ENCODE measurements at regions not wholly inside any gene's neighbourhood (a gene's known extent, or its start where the extent isn't known, plus 50 kb on each side); places are given as distances from the start of the nearest gene placed in this dataset.

GRCh38 chr1:187873126-187873525, 1044.4 kb downstream of the PLA2G4A start:
- Histone ChIP-seq H3K27ac (no peak overlapping the region), H3K4me3 (no peak overlapping the region), H3K9me3 (no peaks in the 10 kb centered on the region), H3K4me2 (no peak overlapping the region), H3K4me1 (no peaks in the 10 kb centered on the region)
- DNase-seq (ENCODE audit: low read depth in 1 of 2, low spot score in 1 of 2): no peak
- no peak for FAIRE-seq
- TF ChIP-seq EHMT2 (IDR thresholded peaks at IDR 0.05; ENCODE audit: low read depth) (no peak), ZSCAN20 (CRISPR knock-in tag; IDR thresholded peaks at IDR 0.05) (no peak), MYC (IDR thresholded peaks at IDR 0.05; ENCODE audit: borderline replicate concordance, low read length) (no peak), JUN (IDR thresholded peaks at IDR 0.05) (no peak), RAD21 (conservative IDR thresholded peaks at IDR 0.05 in 1 of 2, IDR thresholded peaks at IDR 0.05 in 1 of 2) (no peak), KDM5A (IDR thresholded peaks at IDR 0.05) (no peak)
- ATAC-seq: no peak
- ChIA-PET POLR2A (no interaction called here), CTCF (no interaction called here)
- WGBS (ENCODE audit: missing lambda C conversion rate): 36% methylated on average over 2 of the region's 2 CpGs

GRCh38 chr1:187876775-187877174, 1048.0 kb downstream of the PLA2G4A start:
- Histone ChIP-seq H3K4me2 (no peak overlapping the region), H3K4me3 (no peak overlapping the region), H3K9me3 (no peaks in the 10 kb centered on the region), H3K27ac (no peak overlapping the region), H3K4me1 (no peaks in the 10 kb centered on the region)
- 42% methylated on average over 2 of the region's 2 CpGs for WGBS (ENCODE audit: missing lambda C conversion rate)
- ChIA-PET CTCF (no interaction called here), POLR2A (no interaction called here)
- TF ChIP-seq EHF (CRISPR knock-in tag; IDR thresholded peaks at IDR 0.05) (no peak), NFE2L2 (conservative IDR thresholded peaks at IDR 0.05; ENCODE audit: low read length) (no peak), MAFK (IDR thresholded peaks at IDR 0.05; ENCODE audit: partially characterized antibody) (no peak), PHF8 (IDR thresholded peaks at IDR 0.05; ENCODE audit: borderline replicate concordance, low read depth) (no peak), NPAS2 (CRISPR knock-in tag; IDR thresholded peaks at IDR 0.05; ENCODE audit: borderline replicate concordance) (no peak), NR3C1 (IDR thresholded peaks at IDR 0.05) (no peak), EP300 (IDR thresholded peaks at IDR 0.05) (no peak), SREBF2 (IDR thresholded peaks at IDR 0.05) (no peak), REST (IDR thresholded peaks at IDR 0.05) (no peak), RAD21 (conservative IDR thresholded peaks at IDR 0.05 in 1 of 2, IDR thresholded peaks at IDR 0.05 in 1 of 2) (no peak), ZSCAN20 (CRISPR knock-in tag; IDR thresholded peaks at IDR 0.05) (no peak), RCOR1 (IDR thresholded peaks at IDR 0.05; ENCODE audit: low read depth, low read length) (no peak), ZC3H11A (IDR thresholded peaks at IDR 0.05) (no peak), CHD2 (IDR thresholded peaks at IDR 0.05; ENCODE audit: low read length, partially characterized antibody) (no peak)
- no peak for FAIRE-seq
- ATAC-seq: no peak
- no peak for DNase-seq (ENCODE audit: low read depth in 1 of 2, low spot score in 1 of 2)

- ATAC-seq (no peak), FAIRE-seq (no peak), DNase-seq (ENCODE audit: low read depth in 1 of 2, low spot score in 1 of 2) (no peak)
- H3K4me1 ChIP-seq: no peaks in the 10 kb centered on the region
- H3K4me2 ChIP-seq: no peak overlapping the region
- H3K9me3 ChIP-seq: no peaks in the 10 kb centered on the region
- ChIA-PET CTCF (no interaction called here), POLR2A (no interaction called here)
- no peak overlapping the region for H3K4me3 ChIP-seq
- TF ChIP-seq FOSB (CRISPR knock-in tag; IDR thresholded peaks at IDR 0.05) (no peak), ZFP36 (IDR thresholded peaks at IDR 0.05; ENCODE audit: borderline replicate concordance, partially characterized antibody) (no peak), RCOR1 (IDR thresholded peaks at IDR 0.05; ENCODE audit: low read depth, low read length) (no peak), GATA3 (IDR thresholded peaks at IDR 0.05; ENCODE audit: borderline replicate concordance) (no peak), NPAS2 (CRISPR knock-in tag; IDR thresholded peaks at IDR 0.05; ENCODE audit: borderline replicate concordance) (no peak), MAX (IDR thresholded peaks at IDR 0.05) (no peak), POLR2A (IDR thresholded peaks at IDR 0.05; ENCODE audit: low read length) (no peak), EHMT2 (IDR thresholded peaks at IDR 0.05; ENCODE audit: low read depth) (no peak), ZSCAN20 (CRISPR knock-in tag; IDR thresholded peaks at IDR 0.05) (no peak), CBX2 (IDR thresholded peaks at IDR 0.05; ENCODE audit: borderline replicate concordance, low read depth) (no peak), MAFK (IDR thresholded peaks at IDR 0.05; ENCODE audit: partially characterized antibody) (no peak), HOXB5 (CRISPR knock-in tag; IDR thresholded peaks at IDR 0.05) (no peak), HES2 (IDR thresholded peaks at IDR 0.05) (no peak)
- 23% methylated on average over 5 of the region's 5 CpGs for WGBS (ENCODE audit: missing lambda C conversion rate)
- H3K27ac ChIP-seq: no peak overlapping the region
Observed at GRCh38 chr1:187877220-187877619, 1048.5 kb downstream of the PLA2G4A start.

Measured in A549 (cell line).